Hepatocyte (in vitro differentiated cells): ENCODE measurements at regions not wholly inside any gene's neighbourhood (a gene's known extent, or its start where the extent isn't known, plus 50 kb on each side); places are given as distances from the start of the nearest gene placed in this dataset.

Source experiments
- DNase-seq: peaks from one replicate; pipeline ENCODE4 v3.0.0-alpha.2; 2016; ENCODE audit warnings: low spot score
- H2AFZ ChIP-seq: fragments of 200-600 bp; sonication (generic); 2 replicates; pipeline ENCODE4 v1.6.0; 2016; ENCODE audit warnings: antibody characterized with exemption, mild to moderate bottlenecking
- H3K27ac ChIP-seq: fragments of 200-600 bp; sonication (generic); 2 replicates; pipeline ENCODE4 v1.5.1; 2016; ENCODE audit warnings: mild to moderate bottlenecking
- H3K27me3 ChIP-seq: fragments of 200-600 bp; sonication (generic); 2 replicates; pipeline ENCODE4 v1.6.1; 2016
- H3K36me3 ChIP-seq: fragments of 200-600 bp; sonication (generic); replicated peaks from 2 replicates; pipeline ENCODE4 v1.5.1; 2016; ENCODE audit warnings: low read depth; ENCODE audit not compliant: insufficient read depth
- H3K4me1 ChIP-seq: fragments of 200-600 bp; sonication (generic); 2 replicates; pipeline ENCODE4 v1.5.1; 2016; ENCODE audit warnings: mild to moderate bottlenecking, moderate library complexity; ENCODE audit not compliant: insufficient read depth
- H3K4me2 ChIP-seq: fragments of 200-600 bp; sonication (generic); 2 replicates; pipeline ENCODE4 v1.6.0; 2016
- H3K4me3 ChIP-seq: fragments of 200-600 bp; sonication (generic); 2 replicates; pipeline ENCODE4 v1.5.1; 2016; ENCODE audit warnings: mild to moderate bottlenecking
- H3K79me2 ChIP-seq: fragments of 200-600 bp; sonication (generic); 2 replicates; pipeline ENCODE4 v1.6.0; 2017; ENCODE audit warnings: mild to moderate bottlenecking
- H3K9me2 ChIP-seq: fragments of 200-600 bp; sonication (generic); replicated peaks from 2 replicates; pipeline ENCODE4 v1.6.0; 2017; ENCODE audit warnings: mild to moderate bottlenecking; ENCODE audit not compliant: insufficient read depth
- H3K9me3 ChIP-seq: fragments of 200-600 bp; sonication (generic); 2 replicates; pipeline ENCODE4 v1.5.1; 2016; ENCODE audit warnings: low read depth, mild to moderate bottlenecking
- H4K20me1 ChIP-seq: fragments of 200-600 bp; sonication (generic); 2 replicates; pipeline ENCODE4 v1.6.0; 2016; ENCODE audit warnings: mild to moderate bottlenecking; ENCODE audit not compliant: insufficient read depth, poor library complexity, severe bottlenecking
- CTCF ChIP-seq: fragments of 200-600 bp; sonication (generic); IDR thresholded peaks from 2 replicates; pipeline ENCODE4 v1.5.1; 2016; ENCODE audit warnings: antibody characterized with exemption, mild to moderate bottlenecking; ENCODE audit not compliant: poor library complexity
- EZH2 ChIP-seq: fragments of 200-600 bp; sonication (generic); IDR thresholded peaks from 2 replicates; pipeline ENCODE4 v1.6.1; 2016; ENCODE audit warnings: antibody characterized with exemption, mild to moderate bottlenecking, borderline replicate concordance
- EZH2phosphoT487 ChIP-seq: fragments of 200-600 bp; sonication (generic); IDR thresholded peaks from one replicate; pipeline ENCODE4 v1.6.1; 2018; ENCODE audit warnings: antibody characterized with exemption, mild to moderate bottlenecking, low read depth, moderate library complexity; ENCODE audit not compliant: unreplicated experiment, severe bottlenecking
- WGBS: methylation state at CpG from one replicate; pipeline ENCODE4 v1.1.6; 2016; ENCODE audit warnings: low lambda C conversion rate; ENCODE audit errors: missing lambda C conversion rate; 5-methylcytosine and 5-hydroxymethylcytosine counted together

- Histone ChIP-seq H3K4me1 (peaks cover 8% of the 10 kb centered on the region), H3K9me2 (no peaks in the 10 kb centered on the region), H3K79me2 (no peaks in the 10 kb centered on the region), H3K9me3 (no peaks in the 10 kb centered on the region), H3K27ac (peak overlapping the region; percentile 33), H3K36me3 (no peaks in the 10 kb centered on the region), H2AFZ (no peak overlapping the region), H4K20me1 (no peaks in the 10 kb centered on the region), H3K27me3 (no peaks in the 10 kb centered on the region), H3K4me3 (no peak overlapping the region), H3K4me2 (peak overlapping the region; percentile 15)
- WGBS: 47% methylated on average over 3 of the region's 3 CpGs
- DNase-seq: peak; percentile 9
- TF ChIP-seq EZH2 (no peak), EZH2phosphoT487 (no peak), CTCF (no peak)
Observed at GRCh38 chr3:148453781-148454191, 243.9 kb upstream of the AGTR1 start.

GRCh38 chr3:148455098-148455497 lies 242.6 kb upstream of the AGTR1 start:
- H3K4me3 ChIP-seq: no peak overlapping the region
- no peak for TF ChIP-seq CTCF
- TF ChIP-seq EZH2phosphoT487: no peak
- TF ChIP-seq EZH2: no peak
- WGBS: 91% methylated on average over 4 of the region's 4 CpGs

GRCh38 chr3:148457886-148458285 lies 239.8 kb upstream of the AGTR1 start:
- Histone ChIP-seq H3K4me2 (no peak overlapping the region), H3K27me3 (no peaks in the 10 kb centered on the region), H3K9me3 (no peaks in the 10 kb centered on the region), H3K4me1 (peaks cover 7% of the 10 kb centered on the region), H3K36me3 (no peaks in the 10 kb centered on the region), H3K4me3 (no peak overlapping the region), H2AFZ (no peak overlapping the region), H3K27ac (no peak overlapping the region), H3K9me2 (no peaks in the 10 kb centered on the region), H3K79me2 (no peaks in the 10 kb centered on the region), H4K20me1 (no peaks in the 10 kb centered on the region)
- no peak for DNase-seq
- TF ChIP-seq CTCF (no peak), EZH2phosphoT487 (no peak)
- 74% methylated on average over 1 of the region's 1 CpG for WGBS

More at GRCh38 chr3:148455098-148455497, 242.6 kb upstream of the AGTR1 start:
- H3K4me1 ChIP-seq: peaks cover 8% of the 10 kb centered on the region
- no peak overlapping the region for H3K27ac ChIP-seq
- no peaks in the 10 kb centered on the region for H3K27me3 ChIP-seq
- H3K36me3 ChIP-seq: no peaks in the 10 kb centered on the region
- H3K9me3 ChIP-seq: no peaks in the 10 kb centered on the region
- no peak for DNase-seq
- H3K79me2 ChIP-seq: no peaks in the 10 kb centered on the region
- H4K20me1 ChIP-seq: no peaks in the 10 kb centered on the region
- H2AFZ ChIP-seq: no peak overlapping the region
- no peak overlapping the region for H3K4me2 ChIP-seq
- no peaks in the 10 kb centered on the region for H3K9me2 ChIP-seq

GRCh38 chr3:148459931-148460513 lies 237.7 kb upstream of the AGTR1 start:
- no peak overlapping the region for H3K4me2 ChIP-seq
- no peak overlapping the region for H2AFZ ChIP-seq
- H3K36me3 ChIP-seq: no peaks in the 10 kb centered on the region
- no peaks in the 10 kb centered on the region for H3K27me3 ChIP-seq
- no peak overlapping the region for H3K27ac ChIP-seq
- no peak for DNase-seq
- 94% methylated on average over 1 of the region's 1 CpG for WGBS
- no peak overlapping the region for H3K4me3 ChIP-seq
- H3K4me1 ChIP-seq: no peaks in the 10 kb centered on the region
- no peaks in the 10 kb centered on the region for H3K9me2 ChIP-seq
- TF ChIP-seq EZH2 (no peak), CTCF (peak; percentile 45), EZH2phosphoT487 (no peak)
- H3K9me3 ChIP-seq: no peaks in the 10 kb centered on the region
- no peaks in the 10 kb centered on the region for H3K79me2 ChIP-seq
- H4K20me1 ChIP-seq: no peaks in the 10 kb centered on the region
